Esophagus squamous epithelium (tissue), 4 donors: ENCODE measurements at regions not wholly inside any gene's neighbourhood (a gene's known extent, or its start where the extent isn't known, plus 50 kb on each side); places are given as distances from the start of the nearest gene placed in this dataset.

Source experiments
- CTCF ChIP-seq, 6 experiments: fragments of 450-650 bp in 4 of 6; fragments of 200-600 bp in 2 of 6; sonication (generic) in 2 of 6; IDR thresholded peaks; one replicate each; pipeline ENCODE4 v1.5.1; 2016 to 2019; ENCODE audit warnings: antibody characterized with exemption in 6 of 6, mild to moderate bottlenecking in 4 of 6, moderate library complexity in 4 of 6
- POLR2A ChIP-seq, 4 donors: fragments of 450-650 bp; IDR thresholded peaks; one replicate each; pipeline ENCODE4 v1.6.1; 2017; ENCODE audit warnings: antibody characterized with exemption in 4 of 4, mild to moderate bottlenecking in 4 of 4, moderate library complexity in 3 of 4

GRCh38 chr18:53947092-53947640 is 277.3 kb downstream of the MBD2 start:
- TF ChIP-seq CTCF (IDR thresholded peaks at IDR 0.05) (no peak), POLR2A (IDR thresholded peaks at IDR 0.05) (no peak)
